Erythroblast (primary cell): ENCODE measurements at regions not wholly inside any gene's neighbourhood (a gene's known extent, or its start where the extent isn't known, plus 50 kb on each side); places are given as distances from the start of the nearest gene placed in this dataset.
"Not testable (repeated sequence)": the region's sequence is repeated elsewhere in the genome, so short reads cannot be mapped to it uniquely, and the experiment has no call there.

ENCODE experiments used
- DNase-seq, 2 experiments: peaks; one replicate each; lab custom pipeline; 2025; lab: John Stamatoyannopoulos, UW
- GATA1 ChIP-seq: IDR thresholded peaks from 2 replicates; pipeline ENCODE4 v1.6.1; 2011; ENCODE audit warnings: low read depth, mild to moderate bottlenecking, control low read depth, low read length, moderate library complexity
- POLR2A ChIP-seq: IDR thresholded peaks from 2 replicates; pipeline ENCODE4 v1.6.1; 2011; ENCODE audit warnings: mild to moderate bottlenecking, low read length

DNA sequence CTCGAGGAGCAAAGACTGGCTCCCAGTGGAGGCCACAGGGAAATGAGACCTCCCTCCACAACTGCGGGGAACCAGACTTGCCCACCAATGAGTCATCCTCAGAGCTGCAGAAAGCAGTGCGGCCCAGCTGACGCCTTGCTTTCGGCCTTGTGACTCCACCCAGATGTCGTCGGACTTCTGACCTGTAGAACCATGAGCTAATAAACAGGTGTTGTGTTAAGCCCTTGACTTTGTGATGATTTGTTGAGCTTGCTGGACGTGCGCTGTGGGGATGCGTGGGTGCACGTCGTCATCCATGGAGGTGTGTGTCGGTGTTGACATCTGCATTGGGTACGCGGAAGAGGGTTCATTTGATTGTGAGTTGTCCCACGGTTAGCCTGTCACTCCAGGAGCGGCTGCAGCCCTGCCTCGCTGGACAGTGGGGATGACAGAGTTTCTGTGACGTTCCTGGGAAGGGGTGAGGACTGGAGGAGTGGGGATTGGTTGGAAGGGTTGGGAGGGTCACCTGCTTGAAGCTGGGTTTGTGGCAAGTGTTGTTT, 154.1 kb downstream of the SH3BP4 start:
- DNase-seq, result no peak
- TF ChIP-seq GATA1 (no peak), POLR2A (no peak)

DNA sequence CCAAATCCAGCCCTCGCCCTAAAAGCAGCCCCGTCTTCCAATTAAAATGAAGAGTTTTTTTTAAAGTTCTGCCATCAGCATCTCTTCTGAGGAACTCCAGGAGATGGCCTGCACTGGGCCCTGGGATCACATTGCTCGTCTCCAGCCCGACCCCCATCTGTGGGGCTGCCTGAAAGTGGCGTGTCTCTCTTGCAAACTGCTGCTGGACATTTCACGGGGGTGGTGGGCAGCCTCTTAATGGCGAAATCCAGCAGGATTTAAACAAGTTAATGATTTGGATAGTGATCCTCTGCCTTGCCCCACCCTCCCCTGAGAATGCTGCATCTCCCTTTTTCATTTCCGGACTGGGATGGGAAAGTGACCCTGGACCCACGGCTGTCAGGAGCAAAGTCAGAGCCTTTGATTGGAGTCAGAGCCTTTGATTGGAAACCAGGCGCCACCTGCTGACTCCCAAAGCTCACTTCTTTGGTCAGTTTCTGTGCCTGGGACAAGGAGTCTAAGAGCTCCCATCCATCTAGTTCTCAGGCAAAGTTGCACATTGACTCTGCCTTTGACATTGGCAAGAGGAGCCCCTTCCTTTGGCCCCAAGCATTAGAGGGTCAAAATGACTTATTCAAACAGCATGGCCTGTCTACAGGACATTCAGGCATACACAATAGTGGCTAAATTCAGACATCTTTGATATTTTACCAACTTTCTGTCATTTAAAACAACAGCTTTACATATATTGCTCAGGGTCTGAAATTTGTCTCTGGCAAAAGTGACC, 155.2 kb downstream of the SH3BP4 start:
- peak; percentile 19 to 35 for DNase-seq
- TF ChIP-seq POLR2A (no peak), GATA1 (no peak)

DNA sequence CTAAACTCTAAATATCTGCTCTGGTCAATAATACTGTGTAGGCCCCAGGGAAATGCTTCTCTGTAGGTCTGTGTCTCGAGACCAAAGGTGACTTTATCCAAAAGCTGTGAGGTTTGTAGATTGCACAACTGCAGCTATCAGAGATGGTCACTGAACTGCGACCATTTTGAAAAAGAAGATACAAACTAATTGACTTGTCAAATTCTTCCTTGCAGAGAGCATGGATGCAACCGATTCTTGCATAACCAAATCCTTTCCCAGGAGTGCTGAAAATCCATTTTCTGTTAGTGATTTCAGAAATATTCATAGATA, 155.8 kb downstream of the SH3BP4 start:
- TF ChIP-seq POLR2A, result no peak
- TF ChIP-seq GATA1, result no peak
- DNase-seq, result no peak

DNA sequence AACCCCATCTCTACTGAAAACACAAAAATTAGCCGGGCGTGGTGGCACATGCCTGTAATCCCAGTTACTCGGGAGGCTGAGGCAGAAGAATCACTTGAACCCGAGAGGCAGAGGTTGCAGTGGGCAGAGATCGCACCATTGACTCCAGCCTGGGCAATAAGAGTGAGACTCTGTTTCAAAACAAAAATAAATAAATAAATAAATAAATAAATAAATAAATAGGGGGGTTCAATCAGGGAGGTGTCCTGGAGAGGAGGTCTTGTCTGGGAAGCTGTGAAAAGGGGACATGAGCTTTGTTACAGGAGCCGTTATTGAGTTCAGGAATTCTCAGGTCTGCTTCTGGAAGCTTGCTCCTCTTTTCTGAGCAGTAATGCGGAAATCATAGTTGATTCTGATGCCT, 157.7 kb downstream of the SH3BP4 start:
- not testable (repeated sequence) for DNase-seq

DNA sequence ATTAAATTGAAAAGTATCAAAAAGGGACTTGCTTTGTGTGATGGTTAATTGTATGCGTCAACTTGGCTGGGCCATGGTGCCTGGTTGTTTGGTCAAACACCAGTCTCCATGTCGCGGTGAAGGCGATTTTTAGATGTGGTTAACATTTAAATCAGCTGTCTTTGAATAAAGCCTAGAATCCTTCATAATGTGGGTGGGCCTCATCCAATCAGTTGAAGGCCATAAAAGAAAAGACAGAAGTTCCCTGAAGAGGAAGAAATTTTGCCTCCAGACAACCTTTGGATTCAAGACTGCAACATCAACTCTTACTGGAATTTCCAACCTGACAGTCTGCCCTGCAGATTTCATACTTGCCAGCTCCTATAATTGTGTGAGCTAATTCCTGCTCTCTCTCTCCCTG, 160.5 kb downstream of the SH3BP4 start:
- TF ChIP-seq POLR2A (no peak), GATA1 (no peak)
- no peak for DNase-seq

DNA sequence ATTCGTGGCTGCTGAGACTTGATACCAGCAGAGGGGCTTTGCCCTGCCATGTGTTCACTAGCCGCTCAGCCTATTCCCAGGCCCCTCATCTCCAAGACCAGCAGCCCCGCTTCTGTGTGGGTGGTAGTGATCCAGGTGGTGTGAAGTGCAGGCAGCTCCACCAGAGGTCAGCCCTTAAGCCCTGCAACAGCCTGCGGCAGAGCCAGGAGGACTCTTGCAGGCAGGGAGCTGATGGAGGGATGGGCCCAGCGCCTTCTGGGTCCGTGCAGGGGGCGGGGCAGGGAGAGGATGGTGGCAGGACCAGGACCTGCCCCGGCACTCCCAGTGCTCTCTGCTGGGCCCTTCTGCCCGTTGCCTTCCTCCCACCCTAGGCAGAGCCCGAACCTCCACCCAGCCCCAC, 162.0 kb downstream of the SH3BP4 start:
- no peak for TF ChIP-seq POLR2A
- no peak for TF ChIP-seq GATA1
- DNase-seq, result no peak

DNA sequence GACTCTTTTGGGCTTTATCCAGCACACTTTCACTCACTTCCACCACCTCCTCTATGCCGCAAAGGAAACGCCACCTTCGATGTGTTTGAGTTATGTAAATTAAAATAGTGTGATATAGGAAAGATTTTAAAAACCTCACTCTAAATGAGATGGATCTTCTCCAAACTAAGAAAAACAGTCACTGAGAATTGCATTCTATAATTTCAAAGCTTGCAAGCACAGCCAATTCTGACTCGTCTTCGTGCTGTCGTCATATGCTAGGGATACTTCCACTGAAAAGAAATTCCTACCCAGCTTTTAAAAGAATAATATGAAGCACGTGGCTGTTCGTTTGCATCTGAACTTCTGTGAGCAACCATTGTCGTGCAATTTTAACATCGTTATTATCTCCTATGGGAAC, 162.5 kb downstream of the SH3BP4 start:
- no peak for DNase-seq
- TF ChIP-seq POLR2A (no peak), GATA1 (no peak)

DNA sequence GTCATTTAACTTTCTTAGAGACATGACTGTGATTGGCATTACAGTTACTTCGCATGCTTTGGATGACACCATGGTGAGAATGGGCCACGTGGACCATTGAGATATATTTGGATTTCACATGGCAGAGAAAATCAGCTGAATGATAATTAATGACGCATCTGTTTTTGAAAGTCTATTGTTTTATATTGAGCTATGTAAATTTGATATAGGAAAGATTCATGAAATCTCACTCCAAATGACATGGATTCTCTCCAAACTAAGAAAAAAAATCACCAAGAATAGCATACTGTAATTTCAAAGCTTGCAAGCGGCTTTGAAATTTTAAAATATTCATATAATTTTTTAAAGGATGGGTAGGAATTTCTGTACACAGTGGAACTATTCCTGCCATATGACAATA, 163.7 kb downstream of the SH3BP4 start:
- no peak for TF ChIP-seq GATA1
- TF ChIP-seq POLR2A, result no peak
- no peak for DNase-seq

DNA sequence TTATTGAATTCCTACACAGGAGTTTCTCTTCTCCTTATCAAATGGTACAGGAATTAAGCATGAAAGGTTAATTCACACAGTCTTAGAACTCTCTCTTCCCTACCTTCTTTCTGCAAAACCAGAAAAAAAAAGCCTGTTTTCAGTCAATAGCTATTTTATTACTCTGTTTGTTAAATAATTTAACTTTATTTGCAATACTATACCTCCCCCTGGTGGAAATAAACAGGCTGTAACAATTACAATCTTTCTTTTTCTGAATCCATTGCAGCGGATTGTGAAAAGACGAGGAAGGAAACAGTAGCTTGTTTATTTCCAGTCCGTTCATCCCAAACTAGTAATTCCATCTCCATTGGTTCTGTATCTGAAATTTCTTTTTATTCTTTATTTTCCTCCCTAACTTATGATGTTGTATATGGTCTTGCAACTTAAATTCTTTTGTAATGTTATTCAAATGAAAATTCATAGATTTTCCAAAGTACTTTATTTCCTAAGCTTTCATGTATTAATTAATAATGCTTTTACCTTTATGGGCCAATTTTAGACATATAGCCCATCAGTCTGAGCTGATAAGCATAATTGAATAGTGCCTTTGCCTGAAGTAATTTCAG, 165.2 kb downstream of the SH3BP4 start:
- no peak for TF ChIP-seq GATA1
- no peak for TF ChIP-seq POLR2A
- DNase-seq, result peak in 1 of 2 experiments; percentile 42

DNA sequence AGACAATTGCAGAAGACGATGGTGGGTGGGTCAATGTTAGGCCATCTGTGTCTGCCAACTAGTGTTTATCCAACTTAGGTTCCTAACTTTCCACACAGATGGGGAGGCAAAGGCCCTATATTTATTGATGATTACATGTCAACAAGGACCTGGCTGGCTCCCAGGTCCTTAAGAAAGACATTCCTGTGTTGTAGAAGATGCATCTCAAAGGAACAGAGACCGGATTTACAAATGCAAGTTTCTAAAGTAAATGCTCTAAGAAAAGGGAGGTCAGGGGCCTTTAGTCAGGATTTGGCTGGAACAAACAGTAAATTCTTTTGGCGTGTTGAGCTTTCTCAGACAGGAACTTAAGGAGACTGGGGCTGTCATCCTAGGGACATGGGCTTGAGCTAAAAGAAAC, 175.0 kb downstream of the SH3BP4 start:
- no peak for DNase-seq
- TF ChIP-seq GATA1 (no peak), POLR2A (no peak)

DNA sequence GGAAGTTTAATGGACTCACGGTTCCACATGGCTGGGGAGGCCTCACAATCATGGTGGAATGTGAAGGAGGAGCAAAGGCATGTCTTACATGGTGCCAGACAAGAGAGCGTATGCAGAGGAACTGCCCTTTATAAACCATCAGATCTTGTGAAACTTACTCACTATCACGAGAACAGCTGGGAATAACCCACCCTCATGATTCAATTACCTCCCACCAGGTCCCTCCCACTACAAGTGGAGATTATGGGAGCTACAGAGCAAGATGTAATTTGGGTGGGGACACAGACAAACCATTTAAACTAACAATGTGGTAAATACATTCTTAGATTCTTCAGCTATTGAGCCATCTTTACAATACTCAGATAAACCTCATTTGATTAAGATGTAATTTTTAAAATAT, 176.1 kb downstream of the SH3BP4 start:
- TF ChIP-seq POLR2A, result no peak
- no peak for TF ChIP-seq GATA1
- no peak for DNase-seq

DNA sequence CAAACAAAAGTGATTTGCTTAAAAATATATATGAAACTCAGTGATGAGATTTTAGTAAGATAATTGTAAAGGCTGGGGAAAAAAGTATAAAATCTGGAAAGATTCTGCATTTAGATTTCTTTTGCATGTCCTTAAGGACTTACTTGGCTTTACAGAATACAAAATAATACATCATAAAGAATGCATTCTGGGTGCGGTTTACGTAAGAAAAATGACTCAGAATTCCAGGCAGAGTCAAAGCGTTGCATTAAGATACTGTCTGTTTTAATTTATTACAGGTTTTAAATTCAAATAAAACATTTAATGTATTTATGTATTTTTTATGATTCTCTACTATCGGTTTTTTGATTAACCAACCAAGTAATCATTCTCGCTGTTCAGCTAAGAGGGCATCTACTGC, 178.0 kb downstream of the SH3BP4 start:
- TF ChIP-seq GATA1 (no peak), POLR2A (no peak)
- no peak for DNase-seq

DNA sequence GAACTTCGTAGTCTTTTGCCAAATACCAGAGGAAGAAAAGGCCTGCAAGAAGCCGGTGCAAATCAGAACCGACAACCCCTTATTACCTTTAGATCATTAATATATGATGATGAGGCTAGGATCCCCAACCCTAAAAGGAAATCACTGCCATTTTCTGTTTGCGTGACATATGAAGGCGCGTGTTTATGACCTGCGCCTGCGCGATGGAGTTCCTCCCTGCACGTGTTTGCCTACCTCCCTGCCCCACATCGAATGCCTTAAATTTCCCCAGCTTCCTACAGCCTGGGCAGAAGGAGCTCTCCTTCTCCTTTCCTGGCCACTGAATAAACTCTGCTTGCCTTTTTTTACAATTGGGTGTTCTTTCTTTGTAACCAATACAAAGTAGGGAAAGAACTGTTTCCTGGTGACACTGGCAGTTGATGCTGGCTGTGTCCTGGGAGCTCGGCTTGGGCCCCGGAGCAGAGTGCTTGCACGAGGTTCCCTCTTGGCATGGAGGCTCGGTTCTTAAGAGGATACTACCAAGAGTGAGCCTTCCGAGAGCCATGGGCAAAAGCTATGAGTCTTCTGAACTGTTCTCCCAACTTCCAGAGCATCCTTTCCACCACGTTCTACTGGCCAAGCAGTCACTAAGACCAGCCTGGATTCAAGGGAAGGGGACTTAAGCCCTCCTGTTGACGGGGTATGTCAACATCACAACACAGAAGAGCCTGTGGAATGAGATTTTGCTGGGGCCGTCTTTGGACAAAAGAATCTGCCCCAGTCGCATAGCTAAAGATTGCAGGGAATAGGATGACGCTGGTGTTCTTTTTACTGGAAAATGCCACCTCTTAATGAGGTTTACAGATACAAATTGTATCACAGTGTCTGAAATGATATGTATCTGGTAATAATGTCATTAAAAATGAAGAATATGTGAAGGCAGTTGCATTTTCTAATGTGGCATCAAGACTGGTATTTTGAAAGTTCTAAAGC, 179.8 kb downstream of the SH3BP4 start:
- no peak for DNase-seq
- TF ChIP-seq POLR2A (no peak), GATA1 (no peak)

DNA sequence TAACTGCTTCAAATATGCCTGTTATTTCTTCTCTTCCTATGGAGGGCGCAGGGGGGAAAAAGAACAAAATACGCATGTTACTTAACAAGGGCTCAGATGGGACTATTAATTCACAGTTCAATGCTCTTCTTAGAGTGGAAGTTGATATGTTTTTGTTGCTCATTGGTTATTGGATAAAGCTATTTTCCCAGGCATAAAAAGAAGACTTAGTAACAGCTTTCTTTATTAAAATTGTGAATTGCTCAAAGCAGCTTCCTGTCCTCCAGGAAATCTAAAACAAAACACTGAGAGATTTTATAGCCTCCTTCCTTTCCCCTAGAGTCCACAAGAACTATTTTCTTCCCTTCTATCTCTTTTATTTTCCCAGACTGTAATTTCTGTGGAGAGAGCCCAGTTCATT, 180.8 kb downstream of the SH3BP4 start:
- no peak for DNase-seq
- no peak for TF ChIP-seq GATA1
- TF ChIP-seq POLR2A, result no peak
